ENCODE measurements at regions not wholly inside any gene's neighbourhood (a gene's known extent, or its start where the extent isn't known, plus 50 kb on each side); places are given as distances from the start of the nearest gene placed in this dataset.
A peak's percentile ranks its signal among the peaks of the same experiment; 100 is the strongest.

- H3K9me3 ChIP-seq (ENCODE audit: control insufficient read depth in 2 of 3, insufficient read depth in 1 of 3, low read length in 3 of 3) = no peaks in the 10 kb centered on the region
- DNase-seq = no peak
- H3K27ac ChIP-seq (ENCODE audit: low read depth in 2 of 2, low read length in 2 of 2) = no peak overlapping the region
- no peak for TF ChIP-seq CTCF (IDR thresholded peaks at IDR 0.05; ENCODE audit: borderline replicate concordance, extremely low read depth, insufficient read depth)
- intact Hi-C loops (cut with DNase I) = no loop called here
- no peak for FAIRE-seq
- H3K36me3 ChIP-seq (ENCODE audit: control insufficient read depth in 2 of 3, insufficient read depth in 3 of 3, low read length in 3 of 3) = no peaks in the 10 kb centered on the region
- no peak overlapping the region for H3K9ac ChIP-seq (ENCODE audit: low read length in 3 of 3)
- no peak overlapping the region for H3K4me3 ChIP-seq (ENCODE audit: low read length in 3 of 3)
- H3K4me1 ChIP-seq (ENCODE audit: control insufficient read depth in 2 of 3, insufficient read depth in 2 of 3, low read depth in 1 of 3, low read length in 3 of 3) = no peaks in the 10 kb centered on the region
- H3K27me3 ChIP-seq (ENCODE audit: control insufficient read depth, insufficient read depth, low read length) = no peaks in the 10 kb centered on the region
Observed at GRCh38 chr1:81472387-81472786, 328.3 kb upstream of the ADGRL2 start.

GRCh38 chr1:81471255-81471654, 329.5 kb upstream of the ADGRL2 start:
- Histone ChIP-seq H3K36me3 (ENCODE audit: control insufficient read depth in 2 of 3, insufficient read depth in 3 of 3, low read length in 3 of 3) (no peaks in the 10 kb centered on the region), H3K27ac (ENCODE audit: low read depth in 2 of 2, low read length in 2 of 2) (no peak overlapping the region), H3K4me1 (ENCODE audit: control insufficient read depth in 2 of 3, insufficient read depth in 2 of 3, low read depth in 1 of 3, low read length in 3 of 3) (no peaks in the 10 kb centered on the region), H3K27me3 (ENCODE audit: control insufficient read depth, insufficient read depth, low read length) (no peaks in the 10 kb centered on the region), H3K9me3 (ENCODE audit: control insufficient read depth in 2 of 3, insufficient read depth in 1 of 3, low read length in 3 of 3) (no peaks in the 10 kb centered on the region), H3K4me3 (ENCODE audit: low read length in 3 of 3) (no peak overlapping the region), H3K9ac (ENCODE audit: low read length in 3 of 3) (no peak overlapping the region)
- no peak for DNase-seq
- no peak for TF ChIP-seq CTCF (IDR thresholded peaks at IDR 0.05; ENCODE audit: borderline replicate concordance, extremely low read depth, insufficient read depth)
- no peak for FAIRE-seq
- intact Hi-C loops (cut with DNase I) = no loop called here

- DNase-seq (no peak), FAIRE-seq (no peak)
- intact Hi-C loops (cut with DNase I) = no loop called here
- Histone ChIP-seq H3K9ac (ENCODE audit: low read length in 3 of 3) (no peak overlapping the region), H3K27me3 (ENCODE audit: control insufficient read depth, insufficient read depth, low read length) (no peaks in the 10 kb centered on the region), H3K4me3 (ENCODE audit: low read length in 3 of 3) (no peak overlapping the region), H3K4me1 (ENCODE audit: control insufficient read depth in 2 of 3, insufficient read depth in 2 of 3, low read depth in 1 of 3, low read length in 3 of 3) (no peaks in the 10 kb centered on the region), H3K9me3 (ENCODE audit: control insufficient read depth in 2 of 3, insufficient read depth in 1 of 3, low read length in 3 of 3) (no peaks in the 10 kb centered on the region), H3K27ac (ENCODE audit: low read depth in 2 of 2, low read length in 2 of 2) (no peak overlapping the region), H3K36me3 (ENCODE audit: control insufficient read depth in 2 of 3, insufficient read depth in 3 of 3, low read length in 3 of 3) (no peaks in the 10 kb centered on the region)
- TF ChIP-seq CTCF (IDR thresholded peaks at IDR 0.05; ENCODE audit: borderline replicate concordance, extremely low read depth, insufficient read depth) = no peak
Observed at GRCh38 chr1:81470275-81470674, 330.5 kb upstream of the ADGRL2 start.

GRCh38 chr1:81467383-81467782, 333.4 kb upstream of the ADGRL2 start:
- H3K4me3 ChIP-seq (ENCODE audit: low read length in 3 of 3) = no peak overlapping the region
- no peak overlapping the region for H3K9ac ChIP-seq (ENCODE audit: low read length in 3 of 3)
- no peak for TF ChIP-seq CTCF (IDR thresholded peaks at IDR 0.05; ENCODE audit: borderline replicate concordance, extremely low read depth, insufficient read depth)
- FAIRE-seq (no peak), DNase-seq (peak in 2 of 5 donors; percentile 52 to 64)
- H3K9me3 ChIP-seq (ENCODE audit: control insufficient read depth in 2 of 3, insufficient read depth in 1 of 3, low read length in 3 of 3) = no peaks in the 10 kb centered on the region
- H3K27ac ChIP-seq (ENCODE audit: low read depth in 2 of 2, low read length in 2 of 2) = no peak overlapping the region
- H3K36me3 ChIP-seq (ENCODE audit: control insufficient read depth in 2 of 3, insufficient read depth in 3 of 3, low read length in 3 of 3) = no peaks in the 10 kb centered on the region
- H3K27me3 ChIP-seq (ENCODE audit: control insufficient read depth, insufficient read depth, low read length) = no peaks in the 10 kb centered on the region
- intact Hi-C loops (cut with DNase I) = no loop called here
- H3K4me1 ChIP-seq (ENCODE audit: control insufficient read depth in 2 of 3, insufficient read depth in 2 of 3, low read depth in 1 of 3, low read length in 3 of 3) = no peaks in the 10 kb centered on the region

Measured in kidney (tissue), 13 donors.